IMR-90 (cell line): ENCODE measurements at regions not wholly inside any gene's neighbourhood (a gene's known extent, or its start where the extent isn't known, plus 50 kb on each side); places are given as distances from the start of the nearest gene placed in this dataset.

Experiments used
- BHLHE40 ChIP-seq: fragments of 150-350 bp; IDR thresholded peaks from 2 replicates; pipeline ENCODE4 v1.6.1; 2016; ENCODE audit warnings: mild to moderate bottlenecking, low read depth, low read length
- CEBPB ChIP-seq: IDR thresholded peaks from 2 replicates; pipeline ENCODE4 v1.6.1; 2012; ENCODE audit warnings: low read depth, low read length, improper control_type of control experiment
- CTCF ChIP-seq: conservative IDR thresholded peaks from 2 replicates; pipeline ENCODE4 v1.5.1; 2012; ENCODE audit warnings: mild to moderate bottlenecking, low read depth, low read length, improper control_type of control experiment
- FOS ChIP-seq: fragments of 150-350 bp; IDR thresholded peaks from 2 replicates; pipeline ENCODE4 v1.6.1; 2016; ENCODE audit warnings: low read depth, low read length
- MXI1 ChIP-seq: IDR thresholded peaks from 2 replicates; pipeline ENCODE4 v1.6.1; 2012; ENCODE audit warnings: low read depth, mild to moderate bottlenecking, low read length, moderate library complexity, borderline replicate concordance
- POLR2A ChIP-seq: IDR thresholded peaks from 2 replicates; pipeline ENCODE4 v1.6.1; 2012; ENCODE audit warnings: mild to moderate bottlenecking, low read depth, low read length
- RAD21 ChIP-seq: IDR thresholded peaks from 2 replicates; pipeline ENCODE4 v1.6.1; 2012; ENCODE audit warnings: low read length, improper control_type of control experiment
- RFX5 ChIP-seq: IDR thresholded peaks from 2 replicates; pipeline ENCODE4 v1.8.0; 2012; ENCODE audit warnings: low read depth, mild to moderate bottlenecking, low read length, moderate library complexity
- SMC3 ChIP-seq: fragments of 150-350 bp; IDR thresholded peaks from 2 replicates; pipeline ENCODE4 v1.6.1; 2016; ENCODE audit warnings: low read depth, mild to moderate bottlenecking, antibody characterized with exemption, low read length, moderate library complexity
- USF2 ChIP-seq: fragments of 150-350 bp; IDR thresholded peaks from 2 replicates; pipeline ENCODE4 v1.6.1; 2017; ENCODE audit warnings: mild to moderate bottlenecking, antibody characterized with exemption, low read length, low read depth

DNA sequence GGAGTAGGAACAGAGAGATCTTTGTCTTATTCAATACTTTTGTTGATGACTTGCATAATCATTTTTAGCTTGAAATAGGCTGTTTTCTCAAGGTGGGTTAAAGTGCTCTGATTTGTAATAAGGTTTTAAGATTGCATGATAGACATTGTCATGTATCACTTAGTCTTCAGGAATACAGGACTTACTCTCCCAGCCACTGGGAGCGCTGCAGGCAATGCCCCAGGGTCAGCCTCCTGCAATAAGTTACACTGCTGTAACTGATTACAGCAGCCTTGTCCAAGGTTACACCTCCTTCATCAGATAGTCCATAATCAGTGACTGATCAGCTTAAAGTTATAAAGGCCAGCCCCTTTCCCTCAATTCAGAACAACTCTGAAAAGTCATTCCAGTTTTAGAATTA is 218.6 kb downstream of the ESM1 start:
- TF ChIP-seq CTCF: no peak
- no peak for TF ChIP-seq RFX5
- no peak for TF ChIP-seq MXI1
- TF ChIP-seq RAD21: no peak
- TF ChIP-seq BHLHE40: no peak
- TF ChIP-seq SMC3: no peak
- no peak for TF ChIP-seq POLR2A
- no peak for TF ChIP-seq FOS
- TF ChIP-seq CEBPB: no peak
- TF ChIP-seq USF2: no peak
